Colonic mucosa (tissue), 4 donors: ENCODE measurements at regions not wholly inside any gene's neighbourhood (a gene's known extent, or its start where the extent isn't known, plus 50 kb on each side); places are given as distances from the start of the nearest gene placed in this dataset.

Source experiments
- DNase-seq: peaks from one replicate; pipeline ENCODE4 v3.0.0-alpha.2; 2020
- H3K27ac ChIP-seq: fragments of 200-600 bp; one replicate; pipeline ENCODE4 v1.8.0; 2021
- H3K27me3 ChIP-seq: fragments of 200-600 bp; one replicate; pipeline ENCODE4 v1.8.0; 2021
- H3K36me3 ChIP-seq: fragments of 200-600 bp; one replicate; pipeline ENCODE4 v1.8.0; 2021
- H3K4me1 ChIP-seq: fragments of 200-600 bp; one replicate; pipeline ENCODE4 v1.8.0; 2021; ENCODE audit warnings: mild to moderate bottlenecking
- H3K4me3 ChIP-seq: fragments of 200-600 bp; one replicate; pipeline ENCODE4 v1.8.0; 2021
- H3K9ac ChIP-seq, 2 donors: one replicate each; pipeline ENCODE4 v1.7.0; 2013; ENCODE audit warnings: control low read depth in 2 of 2, low read depth in 2 of 2, low read length in 2 of 2
- H3K9me3 ChIP-seq: fragments of 200-600 bp; one replicate; pipeline ENCODE4 v1.8.0; 2021
- intact Hi-C: fragments of 100-400 bp; cut with DNase I; formaldehyde crosslinking; loops from one replicate; pipeline ENCODE4 v1.14.1; 2022
- TF ChIP-seq, protein P1 (sequence below): fragments of 200-600 bp; IDR thresholded peaks from one replicate; pipeline ENCODE4 v1.8.0; 2022; ENCODE audit warnings: antibody characterized with exemption, mild to moderate bottlenecking
- donor health status: healthy.
- donor health status: DM: no; HTN: no; CAD: no.
- donor health status: DM: no; HTN: no; CAD: no.

DNA sequence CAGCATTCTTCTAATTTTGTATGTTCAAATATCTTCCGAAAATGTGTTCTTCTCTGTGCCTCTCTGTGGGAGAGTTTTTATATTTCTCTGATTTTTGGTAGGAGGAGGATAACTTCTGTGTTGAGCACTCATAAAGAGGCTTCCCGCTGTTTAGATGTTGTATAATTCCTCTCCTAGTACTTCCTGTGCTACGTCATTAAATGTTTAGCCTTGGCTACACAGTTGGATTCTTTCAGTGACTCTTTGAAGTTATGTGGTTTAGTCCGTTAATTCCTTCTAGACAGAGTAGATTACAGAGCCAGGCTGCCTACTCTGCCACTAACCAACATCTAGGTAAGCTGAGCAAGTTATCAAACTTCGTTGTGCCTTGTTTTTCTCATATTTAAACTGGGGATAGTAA lies 302.6 kb downstream of the OSTF1 start:
- no peaks in the 10 kb centered on the region for H3K4me1 ChIP-seq

DNA sequence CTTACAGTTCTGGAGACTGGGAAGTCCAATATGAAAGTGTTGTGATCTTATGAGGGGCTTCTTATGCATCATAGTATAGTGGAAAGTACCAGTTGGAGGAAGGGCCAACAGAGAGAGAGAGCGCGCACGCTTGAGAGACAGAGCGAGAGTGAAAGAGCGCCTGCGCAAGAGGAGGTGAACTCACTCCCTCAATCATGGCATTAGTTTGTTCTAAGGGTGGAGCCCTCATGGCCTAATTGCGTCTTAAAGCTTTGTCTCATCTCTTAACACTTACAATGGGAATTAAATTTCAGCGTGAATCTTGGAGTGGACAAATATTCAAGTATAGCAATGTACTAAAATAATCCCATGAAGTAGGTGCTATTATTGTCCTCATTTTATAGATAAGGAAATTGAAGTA lies 303.2 kb downstream of the OSTF1 start:
- Histone ChIP-seq H3K4me1 (no peaks in the 10 kb centered on the region), H3K9me3 (no peaks in the 10 kb centered on the region), H3K9ac (no peak overlapping the region), H3K27ac (no peak overlapping the region), H3K27me3 (no peaks in the 10 kb centered on the region), H3K36me3 (no peaks in the 10 kb centered on the region), H3K4me3 (no peak overlapping the region)
- TF ChIP-seq, protein P1, sequence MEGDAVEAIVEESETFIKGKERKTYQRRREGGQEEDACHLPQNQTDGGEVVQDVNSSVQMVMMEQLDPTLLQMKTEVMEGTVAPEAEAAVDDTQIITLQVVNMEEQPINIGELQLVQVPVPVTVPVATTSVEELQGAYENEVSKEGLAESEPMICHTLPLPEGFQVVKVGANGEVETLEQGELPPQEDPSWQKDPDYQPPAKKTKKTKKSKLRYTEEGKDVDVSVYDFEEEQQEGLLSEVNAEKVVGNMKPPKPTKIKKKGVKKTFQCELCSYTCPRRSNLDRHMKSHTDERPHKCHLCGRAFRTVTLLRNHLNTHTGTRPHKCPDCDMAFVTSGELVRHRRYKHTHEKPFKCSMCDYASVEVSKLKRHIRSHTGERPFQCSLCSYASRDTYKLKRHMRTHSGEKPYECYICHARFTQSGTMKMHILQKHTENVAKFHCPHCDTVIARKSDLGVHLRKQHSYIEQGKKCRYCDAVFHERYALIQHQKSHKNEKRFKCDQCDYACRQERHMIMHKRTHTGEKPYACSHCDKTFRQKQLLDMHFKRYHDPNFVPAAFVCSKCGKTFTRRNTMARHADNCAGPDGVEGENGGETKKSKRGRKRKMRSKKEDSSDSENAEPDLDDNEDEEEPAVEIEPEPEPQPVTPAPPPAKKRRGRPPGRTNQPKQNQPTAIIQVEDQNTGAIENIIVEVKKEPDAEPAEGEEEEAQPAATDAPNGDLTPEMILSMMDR, result no peak
- intact Hi-C loops, result no loop called here
- no peak for DNase-seq

More for the DNA sequence above, 302.6 kb downstream of the OSTF1 start:
- H3K9ac ChIP-seq, result no peak overlapping the region
- H3K36me3 ChIP-seq, result no peaks in the 10 kb centered on the region
- H3K9me3 ChIP-seq, result no peaks in the 10 kb centered on the region
- H3K27me3 ChIP-seq, result no peaks in the 10 kb centered on the region
- TF ChIP-seq, protein P1, result no peak
- intact Hi-C loops, result no loop called here
- H3K27ac ChIP-seq, result no peak overlapping the region
- H3K4me3 ChIP-seq, result no peak overlapping the region
- DNase-seq, result no peak

DNA sequence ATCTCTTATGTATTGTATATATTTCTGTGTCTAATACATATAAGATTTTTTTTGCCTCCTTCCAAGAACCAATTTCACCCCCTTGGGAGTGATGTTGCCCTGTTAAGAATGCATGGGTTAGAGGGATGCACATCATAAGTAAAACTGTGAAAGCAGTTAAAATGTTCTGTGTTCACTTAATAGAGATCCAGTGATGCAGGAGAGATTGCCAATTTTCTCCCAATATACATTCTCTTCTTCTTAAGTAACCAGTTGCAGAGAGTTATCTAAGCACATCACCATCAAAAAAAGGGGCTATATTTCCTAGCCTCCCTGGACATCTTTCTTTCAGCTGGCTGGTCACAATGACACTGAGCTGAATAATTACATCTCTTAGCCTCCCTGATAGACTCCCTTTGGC lies 307.0 kb downstream of the OSTF1 start:
- Histone ChIP-seq H3K27me3 (no peaks in the 10 kb centered on the region), H3K27ac (no peak overlapping the region), H3K4me3 (no peak overlapping the region), H3K9ac (no peak overlapping the region), H3K36me3 (no peaks in the 10 kb centered on the region), H3K4me1 (no peaks in the 10 kb centered on the region), H3K9me3 (no peaks in the 10 kb centered on the region)
- TF ChIP-seq, protein P1, result no peak
- DNase-seq, result no peak
- intact Hi-C loops, result no loop called here

DNA sequence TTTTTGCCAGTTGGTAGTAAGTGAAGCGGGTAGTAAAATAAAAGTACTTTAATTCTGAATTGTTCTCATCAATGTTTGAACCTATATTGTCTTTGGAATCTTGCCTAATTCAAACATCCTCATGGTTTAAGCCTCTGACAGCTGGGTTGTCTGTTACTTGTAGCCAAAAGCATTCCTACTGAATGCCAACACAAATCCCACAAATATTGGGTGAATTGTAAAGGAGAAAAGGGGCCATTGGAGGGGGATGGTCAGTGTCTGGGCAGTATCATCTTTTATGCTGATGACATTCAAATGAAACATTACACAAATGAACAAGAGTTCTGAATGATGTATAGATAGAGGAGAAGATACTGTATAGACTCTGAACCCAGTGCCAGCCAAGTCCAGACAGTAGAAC lies 309.5 kb downstream of the OSTF1 start:
- Histone ChIP-seq H3K36me3 (no peaks in the 10 kb centered on the region), H3K9me3 (no peaks in the 10 kb centered on the region), H3K27ac (no peak overlapping the region), H3K9ac (no peak overlapping the region), H3K27me3 (no peaks in the 10 kb centered on the region), H3K4me3 (no peak overlapping the region), H3K4me1 (no peaks in the 10 kb centered on the region)
- intact Hi-C loops, result no loop called here
- TF ChIP-seq, protein P1, result no peak
- no peak for DNase-seq

DNA sequence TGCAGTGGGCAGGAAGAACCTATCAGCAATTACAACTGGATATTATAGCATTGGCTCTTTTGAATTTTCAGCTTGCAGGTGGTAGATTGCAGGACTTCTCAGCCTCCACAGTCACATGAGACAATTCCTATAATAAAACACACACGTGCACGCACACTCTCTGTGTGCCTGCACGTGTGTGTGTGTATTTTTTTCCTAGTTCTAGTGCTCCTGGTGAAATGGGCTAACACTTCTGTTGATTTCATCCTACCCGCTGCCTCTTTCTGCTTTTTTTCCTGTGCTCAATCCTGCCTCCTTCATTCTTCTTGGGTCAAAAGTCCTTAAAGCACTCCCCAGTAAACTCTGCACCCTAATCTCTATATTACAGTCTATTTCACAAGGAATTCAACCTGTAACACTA lies 320.1 kb downstream of the OSTF1 start:
- DNase-seq, result no peak
- Histone ChIP-seq H3K9me3 (no peaks in the 10 kb centered on the region), H3K4me3 (no peak overlapping the region), H3K27ac (no peak overlapping the region), H3K4me1 (no peaks in the 10 kb centered on the region), H3K36me3 (no peaks in the 10 kb centered on the region), H3K9ac (no peak overlapping the region), H3K27me3 (no peaks in the 10 kb centered on the region)
- TF ChIP-seq, protein P1, result no peak
- intact Hi-C loops, result no loop called here

DNA sequence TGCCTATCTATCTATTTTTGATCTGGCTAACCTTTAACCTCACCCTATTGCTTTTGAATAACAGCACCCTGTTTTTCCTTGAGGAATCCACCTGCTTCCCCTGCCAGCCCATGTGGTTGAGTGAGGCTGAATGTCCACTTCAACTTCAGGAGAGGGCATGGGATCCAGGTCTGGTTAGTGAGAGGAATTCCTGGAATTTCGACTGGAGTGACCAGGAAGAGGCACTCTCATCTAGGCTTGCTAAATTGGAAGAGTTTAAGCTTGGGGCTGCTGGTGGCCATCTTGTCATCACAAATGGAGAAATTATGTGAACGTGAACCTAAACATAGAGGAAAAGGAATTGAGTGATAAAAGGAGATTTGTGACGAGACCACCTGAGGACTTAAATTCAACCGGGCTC lies 322.1 kb downstream of the OSTF1 start:
- no peak for DNase-seq
- intact Hi-C loops, result no loop called here
- Histone ChIP-seq H3K36me3 (no peaks in the 10 kb centered on the region), H3K9me3 (no peaks in the 10 kb centered on the region), H3K4me1 (no peaks in the 10 kb centered on the region), H3K9ac (no peak overlapping the region), H3K27me3 (no peaks in the 10 kb centered on the region), H3K4me3 (no peak overlapping the region), H3K27ac (no peak overlapping the region)
- TF ChIP-seq, protein P1, result no peak
